Vagina (tissue), 2 donors: ENCODE measurements at regions not wholly inside any gene's neighbourhood (a gene's known extent, or its start where the extent isn't known, plus 50 kb on each side); places are given as distances from the start of the nearest gene placed in this dataset.

Experiments used
- DNase-seq, 2 donors: peaks; one replicate each; pipeline ENCODE4 v3.0.0-alpha.2; 2017; ENCODE audit errors: extremely low spot score in 2 of 2
- H3K27ac ChIP-seq: fragments of 200-600 bp; sonication (generic); one replicate; pipeline ENCODE4 v1.5.1; 2019
- H3K27me3 ChIP-seq: fragments of 200-600 bp; sonication (generic); one replicate; pipeline ENCODE4 v1.5.1; 2019
- H3K36me3 ChIP-seq, 2 donors: fragments of 200-600 bp; sonication (generic); one replicate each; pipeline ENCODE4 v1.5.1; 2017 to 2019
- H3K4me1 ChIP-seq: fragments of 200-600 bp; sonication (generic); one replicate; pipeline ENCODE4 v1.5.1; 2019
- H3K4me3 ChIP-seq, 2 donors: fragments of 200-600 bp; sonication (generic); 1 replicate in 1 of 2; 2 replicates in 1 of 2; pipeline ENCODE4 v1.5.1; 2016 to 2019
- H3K9me3 ChIP-seq: fragments of 200-600 bp; sonication (generic); one replicate; pipeline ENCODE4 v1.5.1; 2019
- POLR2A ChIP-seq, 2 donors: fragments of 450-650 bp; IDR thresholded peaks; one replicate each; pipeline ENCODE4 v1.6.1; 2017; ENCODE audit warnings: antibody characterized with exemption in 2 of 2, mild to moderate bottlenecking in 2 of 2, moderate library complexity in 2 of 2
- POLR2AphosphoS5 ChIP-seq, 2 donors: sonication (generic); formaldehyde crosslinking; IDR thresholded peaks; one replicate each; pipeline ENCODE4 v1.9.0; 2017; ENCODE audit warnings: antibody characterized with exemption in 2 of 2, mild to moderate bottlenecking in 2 of 2, low read depth in 1 of 2; ENCODE audit not compliant: insufficient read depth in 1 of 2
- intact Hi-C: fragments of 100-400 bp; cut with DNase I; formaldehyde crosslinking; loops from one replicate; pipeline ENCODE4 v1.15.1; 2023
- TF ChIP-seq, protein P1 (sequence below), 3 experiments: fragments of 450-650 bp in 2 of 3; fragments of 200-600 bp in 1 of 3; sonication (generic) in 1 of 3; IDR thresholded peaks; one replicate each; pipeline ENCODE4 v1.5.1; 2017 to 2019; ENCODE audit warnings: antibody characterized with exemption in 3 of 3, mild to moderate bottlenecking in 2 of 3, moderate library complexity in 2 of 3

DNA sequence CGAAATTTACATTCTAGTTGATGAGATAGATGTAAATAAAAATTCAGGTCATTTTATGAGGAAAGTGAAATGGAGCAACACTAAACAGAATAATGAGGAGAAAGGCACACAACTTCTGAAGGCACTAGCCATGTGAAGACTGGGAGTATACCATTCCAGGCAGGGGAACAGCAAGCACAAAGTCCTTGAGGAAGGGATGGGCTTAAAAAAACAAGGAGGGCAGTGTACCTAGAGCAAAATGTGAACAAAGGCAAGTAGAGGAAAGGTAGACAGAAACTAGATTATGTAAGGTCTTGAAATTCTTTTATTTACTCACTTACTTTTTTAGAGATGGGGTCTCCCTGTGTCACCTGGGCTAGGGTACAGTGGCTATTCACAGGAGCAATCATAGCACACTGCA lies 54.1 kb upstream of the LRIG2 start:
- Histone ChIP-seq H3K27me3 (no peaks in the 10 kb centered on the region), H3K27ac (no peak overlapping the region), H3K4me1 (peaks cover 5% of the 10 kb centered on the region), H3K36me3 (no peaks in the 10 kb centered on the region), H3K9me3 (no peaks in the 10 kb centered on the region), H3K4me3 (no peak overlapping the region)
- TF ChIP-seq POLR2A (IDR thresholded peaks at IDR 0.05) (no peak), POLR2AphosphoS5 (IDR thresholded peaks at IDR 0.05; ENCODE audit: insufficient read depth in 1 of 2, low read depth in 1 of 2) (no peak)
- TF ChIP-seq, protein P1, sequence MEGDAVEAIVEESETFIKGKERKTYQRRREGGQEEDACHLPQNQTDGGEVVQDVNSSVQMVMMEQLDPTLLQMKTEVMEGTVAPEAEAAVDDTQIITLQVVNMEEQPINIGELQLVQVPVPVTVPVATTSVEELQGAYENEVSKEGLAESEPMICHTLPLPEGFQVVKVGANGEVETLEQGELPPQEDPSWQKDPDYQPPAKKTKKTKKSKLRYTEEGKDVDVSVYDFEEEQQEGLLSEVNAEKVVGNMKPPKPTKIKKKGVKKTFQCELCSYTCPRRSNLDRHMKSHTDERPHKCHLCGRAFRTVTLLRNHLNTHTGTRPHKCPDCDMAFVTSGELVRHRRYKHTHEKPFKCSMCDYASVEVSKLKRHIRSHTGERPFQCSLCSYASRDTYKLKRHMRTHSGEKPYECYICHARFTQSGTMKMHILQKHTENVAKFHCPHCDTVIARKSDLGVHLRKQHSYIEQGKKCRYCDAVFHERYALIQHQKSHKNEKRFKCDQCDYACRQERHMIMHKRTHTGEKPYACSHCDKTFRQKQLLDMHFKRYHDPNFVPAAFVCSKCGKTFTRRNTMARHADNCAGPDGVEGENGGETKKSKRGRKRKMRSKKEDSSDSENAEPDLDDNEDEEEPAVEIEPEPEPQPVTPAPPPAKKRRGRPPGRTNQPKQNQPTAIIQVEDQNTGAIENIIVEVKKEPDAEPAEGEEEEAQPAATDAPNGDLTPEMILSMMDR (IDR thresholded peaks at IDR 0.05) = no peak
- intact Hi-C loops = no loop called here
- no peak for DNase-seq

DNA sequence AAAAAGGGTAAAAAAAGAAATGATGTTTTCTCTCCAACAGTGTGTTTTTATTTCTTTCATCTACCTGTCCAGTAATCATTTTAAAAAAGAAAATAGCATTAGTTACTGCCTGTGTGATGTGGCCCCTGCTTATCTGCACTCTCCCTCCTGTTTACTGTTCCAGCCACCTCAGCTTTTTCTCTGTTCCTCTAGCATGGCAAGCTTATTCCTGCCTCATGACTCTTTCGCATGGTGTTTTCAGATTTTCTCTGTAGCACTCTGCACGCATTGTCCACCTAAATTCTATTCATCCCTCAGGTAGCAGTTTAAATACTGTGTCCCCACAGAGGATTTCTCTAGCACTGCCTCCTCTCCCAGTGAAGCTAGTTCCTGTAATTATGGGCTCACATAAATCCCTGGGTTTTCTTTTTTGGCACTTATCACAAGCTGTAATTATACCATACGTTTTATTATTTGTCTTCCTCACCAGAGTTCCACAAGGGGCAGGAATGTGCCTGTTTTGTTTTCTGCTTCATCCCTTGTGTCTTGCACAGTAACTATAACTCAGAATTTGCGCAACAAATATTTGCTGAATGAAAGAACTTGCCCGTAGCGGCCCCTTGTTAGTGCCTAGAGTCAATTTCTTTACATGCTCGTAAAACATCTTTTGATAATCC lies 51.4 kb upstream of the LRIG2 start:
- peaks cover 5% of the 10 kb centered on the region for H3K4me1 ChIP-seq
- TF ChIP-seq POLR2A (IDR thresholded peaks at IDR 0.05) = no peak
- TF ChIP-seq POLR2AphosphoS5 (IDR thresholded peaks at IDR 0.05; ENCODE audit: insufficient read depth in 1 of 2, low read depth in 1 of 2) = peak in 1 of 2 donors; percentile 37
- TF ChIP-seq, protein P1 (IDR thresholded peaks at IDR 0.05) = no peak
- intact Hi-C loops = no loop called here
- H3K27me3 ChIP-seq = no peaks in the 10 kb centered on the region
- no peak for DNase-seq
- no peaks in the 10 kb centered on the region for H3K9me3 ChIP-seq
- no peak overlapping the region for H3K4me3 ChIP-seq
- H3K27ac ChIP-seq = peak overlapping the region; percentile 31
- no peaks in the 10 kb centered on the region for H3K36me3 ChIP-seq
